KMS-11 (cell line): ENCODE measurements at regions not wholly inside any gene's neighbourhood (a gene's known extent, or its start where the extent isn't known, plus 50 kb on each side); places are given as distances from the start of the nearest gene placed in this dataset.

Experiments
- H2AFZ ChIP-seq: fragments of 200-600 bp; sonication (generic); 2 replicates; pipeline ENCODE4 v1.6.1; 2016; ENCODE audit warnings: antibody characterized with exemption, mixed run types, low read depth
- H3K27ac ChIP-seq: fragments of 200-600 bp; sonication (generic); 2 replicates; pipeline ENCODE4 v1.6.1; 2016; ENCODE audit warnings: mild to moderate bottlenecking, mixed run types
- H3K27me3 ChIP-seq: fragments of 200-600 bp; sonication (generic); 2 replicates; pipeline ENCODE4 v1.6.1; 2017; ENCODE audit warnings: mild to moderate bottlenecking, low read depth, mixed run types, moderate library complexity; ENCODE audit not compliant: insufficient read depth
- H3K36me3 ChIP-seq: fragments of 200-600 bp; sonication (generic); 2 replicates; pipeline ENCODE4 v1.6.1; 2017; ENCODE audit warnings: mild to moderate bottlenecking, mixed run types; ENCODE audit not compliant: insufficient read depth
- H3K4me1 ChIP-seq: fragments of 200-600 bp; sonication (generic); 2 replicates; pipeline ENCODE4 v1.6.1; 2016; ENCODE audit warnings: mild to moderate bottlenecking, low read depth, mixed run types; ENCODE audit not compliant: poor library complexity, severe bottlenecking
- H3K4me2 ChIP-seq: fragments of 200-600 bp; sonication (generic); 2 replicates; pipeline ENCODE4 v1.7.0; 2016; ENCODE audit warnings: mild to moderate bottlenecking, mixed run types
- H3K4me3 ChIP-seq: fragments of 200-600 bp; sonication (generic); IDR thresholded peaks from 2 replicates; pipeline ENCODE4 v1.6.1; 2017; ENCODE audit warnings: low read depth, low read length, mixed read lengths; ENCODE audit not compliant: insufficient read depth
- H3K79me2 ChIP-seq: fragments of 200-600 bp; sonication (generic); 2 replicates; pipeline ENCODE4 v1.6.1; 2016; ENCODE audit warnings: low read depth, mixed run types; ENCODE audit not compliant: insufficient read depth
- H3K9ac ChIP-seq: fragments of 200-600 bp; sonication (generic); 2 replicates; pipeline ENCODE4 v1.6.1; 2016; ENCODE audit warnings: mild to moderate bottlenecking, mixed run types
- H4K20me1 ChIP-seq: fragments of 200-600 bp; sonication (generic); 2 replicates; pipeline ENCODE4 v1.6.1; 2016; ENCODE audit warnings: mild to moderate bottlenecking, mixed run types; ENCODE audit not compliant: insufficient read depth
- CTCF ChIP-seq: fragments of 200-600 bp; sonication (generic); conservative IDR thresholded peaks from 2 replicates; pipeline ENCODE4 v1.6.1; 2017; ENCODE audit warnings: low read depth, mild to moderate bottlenecking, antibody characterized with exemption, low read length, moderate library complexity, mixed read lengths

- Histone ChIP-seq H3K27me3 (no peaks in the 10 kb centered on the region), H4K20me1 (no peaks in the 10 kb centered on the region), H3K36me3 (no peaks in the 10 kb centered on the region), H3K9ac (no peak overlapping the region), H2AFZ (no peak overlapping the region), H3K79me2 (no peaks in the 10 kb centered on the region), H3K4me1 (no peaks in the 10 kb centered on the region), H3K4me3 (no peak overlapping the region), H3K4me2 (no peak overlapping the region), H3K27ac (no peak overlapping the region)
- TF ChIP-seq CTCF = no peak
These were observed 700.4 kb downstream of the OTOL1 start for GRCh38 chr3:162196964-162197363.

GRCh38 chr3:162200836-162201235 lies 704.2 kb downstream of the OTOL1 start:
- TF ChIP-seq CTCF = no peak
- no peak overlapping the region for H2AFZ ChIP-seq
- H3K4me3 ChIP-seq = no peak overlapping the region

GRCh38 chr3:162206648-162207047 lies 710.0 kb downstream of the OTOL1 start:
- no peak for TF ChIP-seq CTCF
- Histone ChIP-seq H3K4me3 (no peak overlapping the region), H3K4me1 (no peaks in the 10 kb centered on the region), H2AFZ (no peak overlapping the region), H3K4me2 (no peak overlapping the region), H3K9ac (no peak overlapping the region), H3K27ac (no peak overlapping the region), H4K20me1 (no peaks in the 10 kb centered on the region), H3K27me3 (no peaks in the 10 kb centered on the region), H3K79me2 (no peaks in the 10 kb centered on the region), H3K36me3 (no peaks in the 10 kb centered on the region)

More at GRCh38 chr3:162200836-162201235, 704.2 kb downstream of the OTOL1 start:
- Histone ChIP-seq H3K27ac (no peak overlapping the region), H3K27me3 (no peaks in the 10 kb centered on the region), H3K4me1 (no peaks in the 10 kb centered on the region), H3K79me2 (no peaks in the 10 kb centered on the region), H3K4me2 (no peak overlapping the region), H4K20me1 (no peaks in the 10 kb centered on the region), H3K9ac (no peak overlapping the region), H3K36me3 (no peaks in the 10 kb centered on the region)

GRCh38 chr3:162211470-162211869 lies 714.9 kb downstream of the OTOL1 start:
- no peak overlapping the region for H3K9ac ChIP-seq
- no peaks in the 10 kb centered on the region for H3K27me3 ChIP-seq
- no peaks in the 10 kb centered on the region for H3K4me1 ChIP-seq
- no peak overlapping the region for H3K4me2 ChIP-seq
- no peaks in the 10 kb centered on the region for H3K36me3 ChIP-seq
- no peak for TF ChIP-seq CTCF
- no peaks in the 10 kb centered on the region for H3K79me2 ChIP-seq
- no peak overlapping the region for H2AFZ ChIP-seq
- no peak overlapping the region for H3K27ac ChIP-seq
- H4K20me1 ChIP-seq = no peaks in the 10 kb centered on the region
- no peak overlapping the region for H3K4me3 ChIP-seq
